Gastroesophageal sphincter (tissue), 3 donors: ENCODE measurements at regions not wholly inside any gene's neighbourhood (a gene's known extent, or its start where the extent isn't known, plus 50 kb on each side); places are given as distances from the start of the nearest gene placed in this dataset.

Source experiments
- CTCF ChIP-seq, 4 experiments: fragments of 200-600 bp in 2 of 4; fragments of 450-650 bp in 2 of 4; sonication (generic) in 1 of 4; IDR thresholded peaks; one replicate each; pipeline ENCODE4 v1.5.1; 2017 to 2019; ENCODE audit warnings: antibody characterized with exemption in 4 of 4, mild to moderate bottlenecking in 2 of 4, moderate library complexity in 2 of 4
- EP300 ChIP-seq: sonication (generic); formaldehyde crosslinking; IDR thresholded peaks from one replicate; pipeline ENCODE4 v1.6.1; 2017; ENCODE audit warnings: antibody characterized with exemption, mild to moderate bottlenecking
- POLR2A ChIP-seq, 2 donors: fragments of 450-650 bp; IDR thresholded peaks; one replicate each; pipeline ENCODE4 v1.6.1; 2017; ENCODE audit warnings: antibody characterized with exemption in 2 of 2, mild to moderate bottlenecking in 2 of 2, moderate library complexity in 1 of 2
- POLR2AphosphoS5 ChIP-seq: sonication (generic); formaldehyde crosslinking; IDR thresholded peaks from one replicate; pipeline ENCODE4 v1.6.1; 2017; ENCODE audit warnings: antibody characterized with exemption

GRCh38 chr20:48405909-48406308 is 421.9 kb downstream of the PREX1 start:
- TF ChIP-seq CTCF (IDR thresholded peaks at IDR 0.05), result peak in 1 of 4 experiments; percentile 16
- TF ChIP-seq POLR2A (IDR thresholded peaks at IDR 0.05), result no peak
- no peak for TF ChIP-seq EP300
- no peak for TF ChIP-seq POLR2AphosphoS5
